WI38 (cell line): ENCODE measurements at regions not wholly inside any gene's neighbourhood (a gene's known extent, or its start where the extent isn't known, plus 50 kb on each side); places are given as distances from the start of the nearest gene placed in this dataset.

Source experiments
- H3K4me3 ChIP-seq: 2 replicates; pipeline ENCODE4 v1.5.1; 2011; ENCODE audit warnings: low read depth, mild to moderate bottlenecking, control low read depth, low read length
- CTCF ChIP-seq: IDR thresholded peaks from 2 replicates; pipeline ENCODE4 v1.5.1; 2012; ENCODE audit warnings: low read depth, mild to moderate bottlenecking, control low read depth, low read length

- TF ChIP-seq CTCF = no peak
- no peak overlapping the region for H3K4me3 ChIP-seq
These were observed 191.0 kb upstream of the EMCN start for GRCh38 chr4:100708776-100709175.

GRCh38 chr4:100707786-100708185, 190.0 kb upstream of the EMCN start:
- no peak for TF ChIP-seq CTCF

GRCh38 chr4:100696531-100696930, 178.7 kb upstream of the EMCN start:
- no peak overlapping the region for H3K4me3 ChIP-seq
- no peak for TF ChIP-seq CTCF

More at GRCh38 chr4:100707786-100708185, 190.0 kb upstream of the EMCN start:
- H3K4me3 ChIP-seq = no peak overlapping the region

- no peak for TF ChIP-seq CTCF
- no peak overlapping the region for H3K4me3 ChIP-seq
These were observed 178.0 kb upstream of the EMCN start for GRCh38 chr4:100695871-100696270.

- no peak for TF ChIP-seq CTCF
- no peak overlapping the region for H3K4me3 ChIP-seq
These were observed 177.3 kb upstream of the EMCN start for GRCh38 chr4:100695039-100695654.

- no peak overlapping the region for H3K4me3 ChIP-seq
- TF ChIP-seq CTCF = no peak
These were observed 176.6 kb upstream of the EMCN start for GRCh38 chr4:100694467-100694866.

- H3K4me3 ChIP-seq = no peak overlapping the region
- TF ChIP-seq CTCF = no peak
These were observed 173.0 kb upstream of the EMCN start for GRCh38 chr4:100690812-100691211.
